ENCODE measurements at regions not wholly inside any gene's neighbourhood (a gene's known extent, or its start where the extent isn't known, plus 50 kb on each side); places are given as distances from the start of the nearest gene placed in this dataset.

DNA sequence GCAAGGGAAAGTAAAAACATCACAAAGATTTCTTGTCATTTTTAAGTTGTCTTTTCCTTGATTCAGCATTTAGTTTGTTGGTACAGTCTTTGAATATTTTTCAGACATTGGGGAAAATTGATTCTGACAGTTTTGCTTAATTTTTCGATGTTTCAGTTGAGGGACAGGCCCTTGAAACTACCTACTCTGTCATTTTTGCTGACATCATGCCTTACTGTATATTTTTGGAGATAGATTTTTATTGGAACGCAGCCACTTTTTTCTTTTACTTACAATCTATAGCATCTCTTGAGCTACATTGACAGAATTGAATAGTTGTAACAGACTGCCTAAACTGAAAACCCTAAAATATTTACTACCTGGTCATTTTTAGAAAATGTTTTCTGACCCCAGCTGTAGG lies 297.1 kb upstream of the KIF2B start:
- no CpG with 5 or more reads among the region's 2 CpGs for WGBS (ENCODE audit: insufficient coverage)
- intact Hi-C loops (cut with micrococcal nuclease), result no loop called here
- H2AFZ ChIP-seq (ENCODE audit: insufficient read depth, low read depth, low read length, poor library complexity, severe bottlenecking), result no peak overlapping the region

DNA sequence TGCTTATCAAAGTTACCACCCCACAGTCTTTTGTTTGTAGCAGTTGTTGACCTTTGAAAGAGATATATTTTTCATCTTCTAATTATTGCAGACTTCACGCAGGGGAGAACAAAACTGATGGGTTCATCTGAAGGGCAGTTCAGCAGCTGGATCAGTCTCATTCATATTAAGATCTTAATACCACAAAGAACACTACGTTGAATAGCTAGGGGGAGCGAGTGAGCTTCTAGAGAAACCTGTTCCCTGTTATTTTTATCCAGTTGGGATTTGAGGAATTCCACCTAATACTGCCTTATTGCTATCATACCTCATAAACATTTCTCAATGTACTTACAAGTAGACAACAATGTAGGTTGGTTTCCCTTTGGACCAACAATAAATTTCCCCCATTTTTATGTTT lies 306.1 kb upstream of the KIF2B start:
- Histone ChIP-seq H3K9ac (ENCODE audit: insufficient read depth, low read length, poor library complexity, severe bottlenecking) (no peak overlapping the region), H3K36me3 (replicated peaks in 1 of 2; ENCODE audit: control insufficient read depth in 1 of 2, insufficient read depth in 2 of 2, low read length in 2 of 2) (no peaks in the 10 kb centered on the region), H3K4me2 (replicated peaks; ENCODE audit: extremely low read depth, low read length, poor library complexity, severe bottlenecking) (no peak overlapping the region), H2AFZ (ENCODE audit: insufficient read depth, low read depth, low read length, poor library complexity, severe bottlenecking) (no peak overlapping the region), H3K27ac (ENCODE audit: low read depth in 1 of 2, low read length in 2 of 2) (no peak overlapping the region), H4K20me1 (ENCODE audit: insufficient read depth, low read length) (no peaks in the 10 kb centered on the region), H3K4me1 (ENCODE audit: control insufficient read depth in 1 of 2, insufficient read depth in 2 of 2, low read length in 2 of 2) (no peaks in the 10 kb centered on the region), H3K27me3 (ENCODE audit: control insufficient read depth in 2 of 2, insufficient read depth in 2 of 2, low read length in 2 of 2) (no peaks in the 10 kb centered on the region), H3K9me3 (replicated peaks in 1 of 2; ENCODE audit: control insufficient read depth in 1 of 2, insufficient read depth in 1 of 2, low read length in 2 of 2) (peaks cover 0 to 5% of the 10 kb centered on the region in 2 donors), H3K79me2 (ENCODE audit: insufficient read depth, low read length) (no peaks in the 10 kb centered on the region), H3K4me3 (replicated peaks in 1 of 3; ENCODE audit: low read depth in 2 of 3, low read length in 3 of 3) (no peak overlapping the region)
- no peak overlapping the region for H3K27ac Mint-ChIP-seq
- intact Hi-C loops (cut with micrococcal nuclease), result no loop called here
- TF ChIP-seq, protein P1, sequence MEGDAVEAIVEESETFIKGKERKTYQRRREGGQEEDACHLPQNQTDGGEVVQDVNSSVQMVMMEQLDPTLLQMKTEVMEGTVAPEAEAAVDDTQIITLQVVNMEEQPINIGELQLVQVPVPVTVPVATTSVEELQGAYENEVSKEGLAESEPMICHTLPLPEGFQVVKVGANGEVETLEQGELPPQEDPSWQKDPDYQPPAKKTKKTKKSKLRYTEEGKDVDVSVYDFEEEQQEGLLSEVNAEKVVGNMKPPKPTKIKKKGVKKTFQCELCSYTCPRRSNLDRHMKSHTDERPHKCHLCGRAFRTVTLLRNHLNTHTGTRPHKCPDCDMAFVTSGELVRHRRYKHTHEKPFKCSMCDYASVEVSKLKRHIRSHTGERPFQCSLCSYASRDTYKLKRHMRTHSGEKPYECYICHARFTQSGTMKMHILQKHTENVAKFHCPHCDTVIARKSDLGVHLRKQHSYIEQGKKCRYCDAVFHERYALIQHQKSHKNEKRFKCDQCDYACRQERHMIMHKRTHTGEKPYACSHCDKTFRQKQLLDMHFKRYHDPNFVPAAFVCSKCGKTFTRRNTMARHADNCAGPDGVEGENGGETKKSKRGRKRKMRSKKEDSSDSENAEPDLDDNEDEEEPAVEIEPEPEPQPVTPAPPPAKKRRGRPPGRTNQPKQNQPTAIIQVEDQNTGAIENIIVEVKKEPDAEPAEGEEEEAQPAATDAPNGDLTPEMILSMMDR (IDR thresholded peaks at IDR 0.05), result no peak
- WGBS (ENCODE audit: insufficient coverage), result no CpG with 5 or more reads among the region's 3 CpGs
- no peak overlapping the region for H3K4me3 Mint-ChIP-seq
- H3K4me1 Mint-ChIP-seq, result no peaks in the 10 kb centered on the region
- DNase-seq, result no peak
- peaks cover 0 to 12% (median 5%) of the 10 kb centered on the region in 7 donors for H3K9me3 Mint-ChIP-seq
- no peaks in the 10 kb centered on the region for H3K27me3 Mint-ChIP-seq (ENCODE audit: low read depth in 3 of 3)
- no peaks in the 10 kb centered on the region for H3K36me3 Mint-ChIP-seq

More for the DNA sequence above, 297.1 kb upstream of the KIF2B start:
- H3K4me1 ChIP-seq (ENCODE audit: control insufficient read depth in 1 of 2, insufficient read depth in 2 of 2, low read length in 2 of 2), result no peaks in the 10 kb centered on the region
- DNase-seq, result no peak
- TF ChIP-seq, protein P1 (IDR thresholded peaks at IDR 0.05), result no peak
- Mint-ChIP-seq H3K9me3 (peaks cover 0 to 7% (median 2%) of the 10 kb centered on the region in 7 donors), H3K27ac (no peak overlapping the region), H3K36me3 (no peaks in the 10 kb centered on the region), H3K4me1 (no peaks in the 10 kb centered on the region), H3K4me3 (no peak overlapping the region), H3K27me3 (ENCODE audit: low read depth in 3 of 3) (peaks cover 0 to 1% (median 0%) of the 10 kb centered on the region in 3 donors)
- no peaks in the 10 kb centered on the region for H3K9me3 ChIP-seq (replicated peaks in 1 of 2; ENCODE audit: control insufficient read depth in 1 of 2, insufficient read depth in 1 of 2, low read length in 2 of 2)
- H3K27ac ChIP-seq (ENCODE audit: low read depth in 1 of 2, low read length in 2 of 2), result no peak overlapping the region
- no peaks in the 10 kb centered on the region for H3K79me2 ChIP-seq (ENCODE audit: insufficient read depth, low read length)
- H3K4me2 ChIP-seq (replicated peaks; ENCODE audit: extremely low read depth, low read length, poor library complexity, severe bottlenecking), result no peak overlapping the region
- H3K36me3 ChIP-seq (replicated peaks in 1 of 2; ENCODE audit: control insufficient read depth in 1 of 2, insufficient read depth in 2 of 2, low read length in 2 of 2), result no peaks in the 10 kb centered on the region
- no peaks in the 10 kb centered on the region for H4K20me1 ChIP-seq (ENCODE audit: insufficient read depth, low read length)
- no peak overlapping the region for H3K4me3 ChIP-seq (replicated peaks in 1 of 3; ENCODE audit: low read depth in 2 of 3, low read length in 3 of 3)
- H3K27me3 ChIP-seq (ENCODE audit: control insufficient read depth in 2 of 2, insufficient read depth in 2 of 2, low read length in 2 of 2), result no peaks in the 10 kb centered on the region
- no peak overlapping the region for H3K9ac ChIP-seq (ENCODE audit: insufficient read depth, low read length, poor library complexity, severe bottlenecking)
